ENCODE measurements at regions not wholly inside any gene's neighbourhood (a gene's known extent, or its start where the extent isn't known, plus 50 kb on each side); places are given as distances from the start of the nearest gene placed in this dataset.

GRCh38 chr4:149026696-149027095, 584.5 kb upstream of the NR3C2 start (continued):
- TF ChIP-seq PATZ1 (CRISPR knock-in tag; IDR thresholded peaks at IDR 0.05; ENCODE audit: borderline replicate concordance) (no peak), ZNF70 (CRISPR knock-in tag; IDR thresholded peaks at IDR 0.05) (no peak), ESRRG (CRISPR knock-in tag; IDR thresholded peaks at IDR 0.05) (no peak), PPARA (CRISPR knock-in tag; IDR thresholded peaks at IDR 0.05; ENCODE audit: borderline replicate concordance) (no peak)

- no peak for ATAC-seq
- TF ChIP-seq ZFP30 (CRISPR knock-in tag; IDR thresholded peaks at IDR 0.05) (no peak), ZC3H10 (CRISPR knock-in tag; IDR thresholded peaks at IDR 0.05) (no peak), PPARA (CRISPR knock-in tag; IDR thresholded peaks at IDR 0.05; ENCODE audit: borderline replicate concordance) (no peak), CREB5 (CRISPR knock-in tag; IDR thresholded peaks at IDR 0.05; ENCODE audit: low read depth) (no peak), ESRRG (CRISPR knock-in tag; IDR thresholded peaks at IDR 0.05) (no peak), ISL1 (CRISPR knock-in tag; IDR thresholded peaks at IDR 0.05) (no peak), POU6F1 (CRISPR knock-in tag; IDR thresholded peaks at IDR 0.05; ENCODE audit: borderline replicate concordance, low read depth) (no peak), OSR1 (CRISPR knock-in tag; IDR thresholded peaks at IDR 0.05) (no peak), ZFP3 (CRISPR knock-in tag; IDR thresholded peaks at IDR 0.05) (no peak), CSDC2 (CRISPR knock-in tag; IDR thresholded peaks at IDR 0.05) (no peak), RARB (CRISPR knock-in tag; IDR thresholded peaks at IDR 0.05) (no peak), BACH2 (CRISPR knock-in tag; IDR thresholded peaks at IDR 0.05; ENCODE audit: borderline replicate concordance) (no peak)
Observed at GRCh38 chr4:149017002-149017734, 575.0 kb upstream of the NR3C2 start.

- TF ChIP-seq BACH2 (CRISPR knock-in tag; IDR thresholded peaks at IDR 0.05; ENCODE audit: borderline replicate concordance) (no peak), TCF4 (CRISPR knock-in tag; IDR thresholded peaks at IDR 0.05; ENCODE audit: borderline replicate concordance) (no peak), ARNTL (CRISPR knock-in tag; IDR thresholded peaks at IDR 0.05; ENCODE audit: borderline replicate concordance, low read depth) (no peak), GLIS3 (CRISPR knock-in tag; IDR thresholded peaks at IDR 0.05) (no peak), ZNF8 (CRISPR knock-in tag; IDR thresholded peaks at IDR 0.05) (no peak), CSRNP3 (CRISPR knock-in tag; IDR thresholded peaks at IDR 0.05) (no peak), ZNF70 (CRISPR knock-in tag; IDR thresholded peaks at IDR 0.05) (no peak), SNAI2 (CRISPR knock-in tag; IDR thresholded peaks at IDR 0.05) (no peak), TOX (CRISPR knock-in tag; IDR thresholded peaks at IDR 0.05; ENCODE audit: borderline replicate concordance) (no peak), PATZ1 (CRISPR knock-in tag; IDR thresholded peaks at IDR 0.05; ENCODE audit: borderline replicate concordance) (no peak), ESRRG (CRISPR knock-in tag; IDR thresholded peaks at IDR 0.05) (no peak), CREB5 (CRISPR knock-in tag; IDR thresholded peaks at IDR 0.05; ENCODE audit: low read depth) (no peak), POU6F1 (CRISPR knock-in tag; IDR thresholded peaks at IDR 0.05; ENCODE audit: borderline replicate concordance, low read depth) (no peak)
- ATAC-seq, result no peak
Observed at GRCh38 chr4:149009223-149009622, 567.0 kb upstream of the NR3C2 start.
